Spleen (tissue), 11 donors: ENCODE measurements at regions not wholly inside any gene's neighbourhood (a gene's known extent, or its start where the extent isn't known, plus 50 kb on each side); places are given as distances from the start of the nearest gene placed in this dataset.

Experiments
- DNase-seq: peaks from one replicate; pipeline ENCODE4 v3.0.0-alpha.2; 2020
- H3K27ac ChIP-seq, 8 donors: fragments of 200-600 bp; sonication (generic) in 7 of 8; 1 replicate in 4 of 8; 2 replicates in 4 of 8; pipeline versions ENCODE4 v1.5.0 to v1.8.0; 2016 to 2021; ENCODE audit warnings: inconsistent platforms in 4 of 8, mild to moderate bottlenecking in 4 of 8, moderate library complexity in 1 of 8
- H3K27me3 ChIP-seq, 7 donors: fragments of 200-600 bp; sonication (generic) in 6 of 7; replicated peaks in 1 of 7; 1 replicate in 4 of 7; 2 replicates in 3 of 7; pipeline versions ENCODE4 v1.5.0 to v1.8.0; 2016 to 2021; ENCODE audit warnings: inconsistent platforms in 3 of 7, mild to moderate bottlenecking in 1 of 7
- H3K36me3 ChIP-seq, 6 donors: fragments of 200-600 bp; sonication (generic) in 5 of 6; 1 replicate in 4 of 6; 2 replicates in 2 of 6; pipeline versions ENCODE4 v1.5.0 to v1.8.0; 2016 to 2021; ENCODE audit warnings: inconsistent platforms in 2 of 6
- H3K4me1 ChIP-seq, 6 donors: fragments of 200-600 bp; sonication (generic) in 5 of 6; 1 replicate in 3 of 6; 2 replicates in 3 of 6; pipeline versions ENCODE4 v1.5.0 to v1.8.0; 2016 to 2021; ENCODE audit warnings: inconsistent platforms in 3 of 6
- H3K4me3 ChIP-seq, 8 donors: fragments of 200-600 bp; sonication (generic) in 7 of 8; 1 replicate in 4 of 8; 2 replicates in 4 of 8; pipeline versions ENCODE4 v1.5.0 to v1.8.0; 2016 to 2021; ENCODE audit warnings: inconsistent platforms in 4 of 8, mild to moderate bottlenecking in 4 of 8, moderate library complexity in 2 of 8
- H3K9me3 ChIP-seq, 8 donors: fragments of 200-600 bp; sonication (generic) in 7 of 8; 1 replicate in 4 of 8; 2 replicates in 4 of 8; pipeline versions ENCODE4 v1.5.0 to v1.8.0; 2016 to 2021; ENCODE audit warnings: inconsistent platforms in 4 of 8
- POLR2A ChIP-seq, 3 donors: fragments of 450-650 bp; IDR thresholded peaks; one replicate each; pipeline ENCODE4 v1.5.1; 2017; ENCODE audit warnings: antibody characterized with exemption in 3 of 3, mild to moderate bottlenecking in 1 of 3
- POLR2AphosphoS5 ChIP-seq, 3 donors: sonication (generic); formaldehyde crosslinking; IDR thresholded peaks; one replicate each; pipeline ENCODE4 v1.5.1; 2017; ENCODE audit warnings: antibody characterized with exemption in 3 of 3
- WGBS, 5 donors: extraction: QIAGEN DNeasy Blood & Tissue Kit in 3 of 5; methylation state at CpG; one replicate each; pipeline versions ENCODE4 v1.1.5 to v1.1.7; 2013 to 2018; 5-methylcytosine and 5-hydroxymethylcytosine counted together
- intact Hi-C: fragments of 100-400 bp; cut with DNase I; formaldehyde crosslinking; loops from one replicate; pipeline ENCODE4 v1.15.0; 2023; ENCODE audit warnings: low total_unique reads
- TF ChIP-seq, protein P1 (sequence below), 11 experiments: fragments of 200-600 bp in 7 of 11; fragments of 450-650 bp in 4 of 11; sonication (generic) in 4 of 11; IDR thresholded peaks in 8 of 11; conservative IDR thresholded peaks in 3 of 11; 1 replicate in 7 of 11; 2 replicates in 4 of 11; pipeline versions ENCODE4 v1.4.0 to v1.8.0; 2016 to 2021; ENCODE audit warnings: antibody characterized with exemption in 11 of 11, inconsistent platforms in 4 of 11, mild to moderate bottlenecking in 1 of 11
- donor health status: healthy with polysubstance abuse.
- donor health status: DM: no; HTN: no; CAD: no; lungs with moderate emphysema.
- donor health status: DM: no; HTN: no; CAD: no.
- donor health status: Bipolar disorder and iron deficiency.
- donor health status: healthy.
- donor health status: DM: no; HTN: no; CAD: no.
- donor health status: DM: yes; HTN: yes; CAD: no.

DNA sequence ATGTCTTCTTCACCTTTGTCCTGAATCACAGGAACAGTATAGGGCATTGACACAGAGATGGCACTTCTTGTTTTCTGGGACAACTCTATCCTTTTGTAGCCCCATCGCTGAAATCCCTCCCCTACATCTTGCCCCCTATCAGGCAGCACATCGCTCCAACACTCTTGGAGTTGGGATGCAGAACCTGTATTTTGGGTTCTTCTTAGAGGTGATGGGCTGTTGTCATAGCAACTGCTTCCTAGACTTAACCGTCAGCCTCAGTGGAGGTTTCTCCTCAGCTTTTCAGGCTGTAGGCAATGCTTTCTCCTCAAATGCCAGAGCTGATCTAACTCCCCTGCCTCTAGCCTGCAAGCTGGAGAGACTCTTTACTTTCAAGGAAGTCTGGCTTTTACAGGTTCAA lies 99.9 kb upstream of the SPRED2 start:
- no peaks in the 10 kb centered on the region for H3K27me3 ChIP-seq
- TF ChIP-seq, protein P1, sequence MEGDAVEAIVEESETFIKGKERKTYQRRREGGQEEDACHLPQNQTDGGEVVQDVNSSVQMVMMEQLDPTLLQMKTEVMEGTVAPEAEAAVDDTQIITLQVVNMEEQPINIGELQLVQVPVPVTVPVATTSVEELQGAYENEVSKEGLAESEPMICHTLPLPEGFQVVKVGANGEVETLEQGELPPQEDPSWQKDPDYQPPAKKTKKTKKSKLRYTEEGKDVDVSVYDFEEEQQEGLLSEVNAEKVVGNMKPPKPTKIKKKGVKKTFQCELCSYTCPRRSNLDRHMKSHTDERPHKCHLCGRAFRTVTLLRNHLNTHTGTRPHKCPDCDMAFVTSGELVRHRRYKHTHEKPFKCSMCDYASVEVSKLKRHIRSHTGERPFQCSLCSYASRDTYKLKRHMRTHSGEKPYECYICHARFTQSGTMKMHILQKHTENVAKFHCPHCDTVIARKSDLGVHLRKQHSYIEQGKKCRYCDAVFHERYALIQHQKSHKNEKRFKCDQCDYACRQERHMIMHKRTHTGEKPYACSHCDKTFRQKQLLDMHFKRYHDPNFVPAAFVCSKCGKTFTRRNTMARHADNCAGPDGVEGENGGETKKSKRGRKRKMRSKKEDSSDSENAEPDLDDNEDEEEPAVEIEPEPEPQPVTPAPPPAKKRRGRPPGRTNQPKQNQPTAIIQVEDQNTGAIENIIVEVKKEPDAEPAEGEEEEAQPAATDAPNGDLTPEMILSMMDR (IDR thresholded peaks at IDR 0.05 in 8 of 11, conservative IDR thresholded peaks at IDR 0.05 in 3 of 11) = no peak
- TF ChIP-seq POLR2A (IDR thresholded peaks at IDR 0.05) = no peak
- no peak for TF ChIP-seq POLR2AphosphoS5 (IDR thresholded peaks at IDR 0.05)
- H3K27ac ChIP-seq = no peak overlapping the region
- no peaks in the 10 kb centered on the region for H3K36me3 ChIP-seq
- H3K4me1 ChIP-seq = no peaks in the 10 kb centered on the region
- intact Hi-C loops = loop anchor here (10.0 kb wide), 1 partner anchor 78 kb away; no protein-coding TSS in a partner anchor
- no peak for DNase-seq
- WGBS, 5 donors = 93 to 99% (median 96%) methylated on average over 3 of the region's 3 CpGs
- no peaks in the 10 kb centered on the region for H3K9me3 ChIP-seq
- no peak overlapping the region for H3K4me3 ChIP-seq

DNA sequence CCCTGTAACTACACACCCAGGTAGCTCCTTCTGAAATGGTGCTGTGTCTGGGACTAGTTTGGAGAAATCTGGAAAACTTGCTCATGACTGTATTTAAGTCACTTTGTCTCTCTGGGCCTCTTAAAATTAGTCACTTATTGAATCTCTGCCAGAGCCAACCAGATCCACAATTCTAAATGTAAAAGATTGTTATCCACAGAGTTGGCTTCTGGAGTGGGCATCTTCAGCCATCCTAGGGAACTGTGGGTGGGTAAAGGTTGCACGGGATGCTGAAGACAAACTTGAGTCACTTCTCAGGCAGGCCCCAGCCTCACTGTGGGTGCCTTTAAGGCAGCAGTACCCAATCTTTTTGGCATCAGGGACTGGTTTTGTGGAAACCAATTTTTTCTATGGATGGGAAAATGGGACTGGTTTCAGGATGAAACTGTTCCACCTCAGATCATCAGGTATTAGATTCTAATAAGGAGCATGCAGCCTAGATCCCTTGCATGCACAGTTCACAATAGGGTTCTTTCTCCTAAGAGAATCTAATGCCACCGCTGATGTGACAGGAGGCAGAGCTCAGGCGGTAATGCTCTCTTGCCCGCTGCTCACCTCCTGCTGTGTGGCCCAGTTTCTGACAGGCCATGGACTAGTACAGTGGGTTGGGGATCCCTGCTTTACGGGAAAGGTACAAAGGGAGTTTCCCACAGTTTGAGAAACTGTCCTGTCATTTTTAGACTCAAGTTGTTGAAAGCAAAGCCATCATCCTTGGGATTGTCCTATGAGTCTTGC lies 98.3 kb upstream of the SPRED2 start:
- no peaks in the 10 kb centered on the region for H3K36me3 ChIP-seq
- WGBS, 5 donors = 91 to 95% (median 94%) methylated on average over 5 of the region's 5 CpGs
- TF ChIP-seq POLR2AphosphoS5 (IDR thresholded peaks at IDR 0.05) = no peak
- TF ChIP-seq, protein P1 (IDR thresholded peaks at IDR 0.05 in 8 of 11, conservative IDR thresholded peaks at IDR 0.05 in 3 of 11) = no peak
- TF ChIP-seq POLR2A (IDR thresholded peaks at IDR 0.05) = no peak
- H3K4me3 ChIP-seq = no peak overlapping the region
- intact Hi-C loops = loop anchor here (10.0 kb wide), 1 partner anchor 76 kb away; no protein-coding TSS in a partner anchor
- H3K27me3 ChIP-seq = no peaks in the 10 kb centered on the region
- H3K4me1 ChIP-seq = no peaks in the 10 kb centered on the region
- DNase-seq = no peak
- H3K27ac ChIP-seq = no peak overlapping the region
- no peaks in the 10 kb centered on the region for H3K9me3 ChIP-seq

DNA sequence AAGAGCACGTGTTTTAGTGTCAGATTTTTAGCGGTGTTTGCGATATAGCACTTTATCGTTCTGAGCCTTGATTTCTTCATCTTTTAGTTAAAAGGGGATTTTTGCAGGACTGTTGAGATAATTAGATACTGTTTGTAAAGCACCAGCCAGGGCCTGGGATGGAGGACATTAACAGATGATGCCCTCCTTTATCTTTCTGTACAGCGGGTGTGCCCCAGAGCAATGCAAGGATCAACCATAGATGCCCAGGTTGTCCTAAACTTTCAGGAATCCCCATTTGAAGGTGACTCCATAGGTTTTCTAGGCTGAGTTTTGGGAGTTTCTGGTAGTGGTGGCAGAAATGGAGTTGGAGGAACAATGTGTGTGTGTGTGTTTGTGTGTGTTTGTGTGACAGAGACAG lies 97.0 kb upstream of the SPRED2 start:
- no peaks in the 10 kb centered on the region for H3K4me1 ChIP-seq
- WGBS, 5 donors = 94 to 97% (median 95%) methylated on average over 5 of the region's 5 CpGs
- H3K27me3 ChIP-seq = no peaks in the 10 kb centered on the region
- intact Hi-C loops = no loop called here
- no peak for TF ChIP-seq POLR2A (IDR thresholded peaks at IDR 0.05)
- TF ChIP-seq, protein P1 (IDR thresholded peaks at IDR 0.05 in 8 of 11, conservative IDR thresholded peaks at IDR 0.05 in 3 of 11) = no peak
- no peak for TF ChIP-seq POLR2AphosphoS5 (IDR thresholded peaks at IDR 0.05)
- no peak overlapping the region for H3K4me3 ChIP-seq
- H3K27ac ChIP-seq = no peak overlapping the region
- DNase-seq = no peak
- no peaks in the 10 kb centered on the region for H3K36me3 ChIP-seq
- H3K9me3 ChIP-seq = no peaks in the 10 kb centered on the region

DNA sequence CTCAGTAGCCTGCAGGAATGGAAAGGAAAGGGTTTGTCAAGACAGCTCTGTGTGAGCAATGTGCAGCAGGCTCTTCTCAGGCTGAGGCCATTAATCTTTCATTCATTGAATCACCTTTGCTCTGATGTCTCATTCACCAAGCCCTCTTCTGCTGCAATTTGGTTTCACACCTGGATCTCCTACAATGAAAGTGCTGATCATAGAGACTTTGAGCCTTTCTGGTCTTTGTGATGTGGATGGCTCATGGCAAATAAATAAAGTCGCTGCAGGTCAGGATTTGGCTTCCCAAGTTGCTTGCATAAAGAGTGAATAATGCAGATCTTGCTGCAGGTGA lies 95.8 kb upstream of the SPRED2 start:
- TF ChIP-seq POLR2AphosphoS5 (IDR thresholded peaks at IDR 0.05) (no peak), POLR2A (IDR thresholded peaks at IDR 0.05) (no peak)
- TF ChIP-seq, protein P1 (IDR thresholded peaks at IDR 0.05 in 8 of 11, conservative IDR thresholded peaks at IDR 0.05 in 3 of 11) = no peak
- DNase-seq = no peak
- Histone ChIP-seq H3K4me3 (no peak overlapping the region), H3K27ac (no peak overlapping the region), H3K4me1 (no peaks in the 10 kb centered on the region), H3K9me3 (no peaks in the 10 kb centered on the region), H3K27me3 (peaks cover 0 to 6% (median 0%) of the 10 kb centered on the region in 7 donors), H3K36me3 (no peaks in the 10 kb centered on the region)
- 77 to 92% (median 84%) methylated on average over 1 of the region's 1 CpG for WGBS, 5 donors
- intact Hi-C loops = no loop called here
